GM04504 (cell line): ENCODE measurements at regions not wholly inside any gene's neighbourhood (a gene's known extent, or its start where the extent isn't known, plus 50 kb on each side); places are given as distances from the start of the nearest gene placed in this dataset.
"Not testable (repeated sequence)": the region's sequence is repeated elsewhere in the genome, so short reads cannot be mapped to it uniquely, and the experiment has no call there.

Experiments
- DNase-seq: peaks from one replicate; pipeline ENCODE4 v3.0.0-alpha.2; 2012; ENCODE audit warnings: low read depth

DNA sequence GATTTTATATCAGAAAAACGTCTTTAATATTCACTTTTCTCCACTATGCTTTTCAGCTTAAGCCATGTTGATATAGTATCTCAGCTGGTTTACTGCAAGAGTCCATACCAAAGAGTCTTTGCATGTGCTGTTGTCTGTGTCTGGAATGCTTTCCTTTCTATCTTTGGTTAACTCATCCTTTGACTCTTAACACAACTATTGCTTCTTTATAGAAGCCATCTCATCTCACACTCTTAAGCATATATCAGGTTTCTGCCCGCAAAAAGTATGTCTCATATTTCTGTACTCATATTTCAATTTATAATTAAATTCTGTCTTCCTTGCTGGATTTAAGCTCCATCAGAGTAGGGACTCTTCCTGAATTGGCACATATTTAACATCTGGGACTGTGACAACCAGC lies 220.9 kb upstream of the KCNK2 start:
- no peak for DNase-seq

DNA sequence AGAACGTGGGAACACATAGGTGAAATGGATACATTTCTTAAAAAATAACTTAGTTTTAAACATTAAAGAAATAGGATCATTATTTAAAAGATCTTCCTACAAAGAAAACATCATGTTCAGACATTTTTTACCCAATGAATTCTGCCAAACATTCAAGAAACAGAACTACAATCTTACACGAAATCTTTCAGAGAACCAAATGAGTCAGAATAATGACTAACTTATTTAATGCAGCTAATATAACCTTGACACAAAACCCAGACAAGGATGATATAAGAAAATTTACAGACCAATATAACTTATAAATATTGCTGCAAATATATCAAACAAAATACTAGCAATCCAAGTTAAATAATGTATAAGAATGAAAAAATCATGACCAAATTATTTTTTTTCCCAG lies 220.1 kb upstream of the KCNK2 start:
- DNase-seq, result no peak

DNA sequence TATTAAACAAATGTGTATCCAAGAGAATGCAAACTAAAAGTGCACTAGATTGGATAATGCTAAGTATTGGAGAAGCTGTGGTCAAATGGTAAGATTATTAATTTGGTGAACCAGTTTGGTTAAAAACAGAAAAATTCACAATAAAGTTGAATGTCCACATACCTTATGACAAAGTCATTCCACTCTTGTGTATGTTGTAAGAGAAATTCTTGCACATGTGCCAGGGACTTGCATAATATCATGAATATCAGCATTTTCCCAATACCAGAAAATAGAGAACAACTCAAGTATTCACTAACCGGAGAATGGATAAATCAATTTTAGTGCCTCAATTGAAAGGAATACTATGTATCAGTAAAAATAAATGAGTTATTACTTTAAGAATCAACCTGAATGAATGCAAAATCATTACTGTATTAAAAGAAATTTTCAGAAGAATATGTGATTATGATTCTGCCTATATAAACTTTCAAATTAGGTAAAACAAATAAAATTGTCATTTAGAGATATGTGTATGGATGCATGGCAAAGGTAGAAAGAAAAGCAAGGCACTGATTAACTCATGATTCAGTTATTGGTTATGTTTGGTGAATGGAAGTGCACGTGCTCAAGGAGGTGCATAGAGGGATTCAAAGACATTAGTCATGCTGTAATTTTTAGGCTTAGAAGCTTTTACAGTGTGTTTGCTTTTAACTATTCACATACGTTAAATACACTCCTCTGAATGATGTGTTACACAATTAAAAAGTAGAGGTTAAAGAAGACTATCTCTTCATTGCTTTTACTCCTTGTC lies 217.4 kb upstream of the KCNK2 start:
- DNase-seq, result peak; percentile 75

DNA sequence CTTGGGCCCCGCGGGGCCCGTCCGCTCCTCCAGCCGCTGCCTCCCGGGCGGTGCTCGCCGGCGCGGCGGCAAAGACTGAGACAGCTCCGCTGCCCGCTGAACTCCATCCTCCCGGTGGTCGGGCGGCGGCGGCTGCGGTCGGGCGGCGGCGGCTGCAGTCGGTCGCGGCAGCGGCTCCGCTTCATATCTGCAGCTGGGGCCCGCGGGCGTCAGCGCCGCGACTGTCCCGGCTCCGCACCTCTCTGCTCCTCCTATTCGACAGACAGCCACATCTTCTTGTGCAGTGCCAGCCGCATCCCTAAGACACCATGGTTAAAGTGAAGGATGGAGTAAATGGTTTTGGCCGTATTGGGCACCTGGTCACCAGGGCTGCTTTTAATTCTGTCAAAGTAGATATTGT lies 212.1 kb upstream of the KCNK2 start:
- not testable (repeated sequence) for DNase-seq

DNA sequence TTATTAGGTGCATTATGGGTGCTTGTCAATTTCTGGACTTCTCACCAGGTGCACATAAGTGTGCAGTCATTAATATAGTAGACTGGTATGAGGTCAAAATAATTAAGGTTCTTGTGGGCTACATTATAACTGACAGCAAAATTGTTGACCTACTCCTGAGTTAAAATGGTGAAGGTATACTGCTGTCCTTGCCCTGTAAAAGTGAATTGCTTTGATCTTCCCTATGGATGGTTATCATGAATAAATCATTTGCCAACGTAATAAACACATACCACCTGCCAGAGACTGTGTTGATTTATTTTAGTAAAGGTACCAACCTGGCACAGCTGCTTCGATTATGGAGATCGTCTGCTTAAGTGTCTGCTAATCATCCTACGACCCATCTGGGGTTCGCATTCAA lies 201.6 kb upstream of the KCNK2 start:
- DNase-seq, result no peak

DNA sequence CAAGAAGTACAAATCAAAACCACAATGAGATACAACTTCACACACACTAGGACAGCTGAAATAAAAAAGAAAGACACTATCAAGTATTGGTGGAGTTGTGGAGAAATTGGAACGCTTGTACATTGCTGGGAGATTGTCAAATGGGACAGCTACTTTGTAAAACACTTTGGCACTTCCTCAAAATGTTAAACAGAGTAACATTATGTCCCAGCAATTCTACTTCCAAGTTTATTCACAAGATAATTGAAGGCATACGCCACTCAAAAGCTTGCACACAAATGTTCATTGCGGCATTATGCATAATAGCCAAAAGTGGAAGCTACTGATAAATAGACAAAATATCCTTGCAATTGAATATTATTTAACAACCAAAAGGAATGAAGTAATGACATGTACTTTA lies 199.9 kb upstream of the KCNK2 start:
- no peak for DNase-seq

DNA sequence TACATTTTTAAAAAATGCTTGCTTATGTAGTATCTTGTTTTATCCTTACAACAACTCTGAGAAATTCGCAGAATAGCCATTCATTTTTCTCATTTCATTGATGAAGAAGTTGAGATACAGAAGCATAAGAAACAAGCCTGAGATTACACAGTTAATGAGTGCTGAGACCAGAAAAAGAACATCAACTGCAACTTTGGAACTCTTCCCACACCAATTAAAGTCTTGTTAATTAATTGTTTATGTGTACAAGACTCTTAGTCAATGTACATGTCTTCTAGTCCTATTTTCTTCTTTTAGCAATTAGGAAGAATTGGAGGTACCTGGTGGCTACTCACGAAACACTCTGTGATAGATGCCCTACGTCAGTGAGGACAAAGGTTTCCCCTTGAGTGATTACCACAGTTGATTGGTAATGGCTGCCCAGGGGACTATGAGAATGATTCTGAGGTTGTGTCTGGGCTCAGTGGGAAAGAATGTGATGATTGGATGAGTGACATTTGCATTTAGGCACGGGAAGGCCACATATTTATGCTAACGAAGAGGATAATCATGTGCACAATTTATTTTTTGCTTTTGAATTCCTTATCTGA lies 187.4 kb upstream of the KCNK2 start:
- DNase-seq, result no peak

DNA sequence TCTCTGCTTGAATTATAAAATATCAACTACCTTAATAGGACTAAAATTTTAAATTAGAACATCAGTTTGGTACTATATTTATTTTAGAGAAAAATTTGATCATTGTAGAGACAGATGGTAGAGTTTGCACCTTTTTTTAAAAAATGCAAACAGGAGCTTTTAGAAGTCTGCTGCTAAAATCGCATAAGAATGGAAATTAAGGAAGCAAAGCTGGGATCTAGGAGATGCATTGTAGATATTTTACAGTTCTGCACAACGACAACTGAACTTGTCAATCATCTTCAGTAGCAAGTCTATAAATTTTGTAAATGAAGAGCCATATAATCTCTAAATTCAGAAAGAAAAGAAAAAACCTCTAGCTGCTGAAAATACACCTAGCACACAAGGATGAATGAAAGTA lies 185.6 kb upstream of the KCNK2 start:
- no peak for DNase-seq

DNA sequence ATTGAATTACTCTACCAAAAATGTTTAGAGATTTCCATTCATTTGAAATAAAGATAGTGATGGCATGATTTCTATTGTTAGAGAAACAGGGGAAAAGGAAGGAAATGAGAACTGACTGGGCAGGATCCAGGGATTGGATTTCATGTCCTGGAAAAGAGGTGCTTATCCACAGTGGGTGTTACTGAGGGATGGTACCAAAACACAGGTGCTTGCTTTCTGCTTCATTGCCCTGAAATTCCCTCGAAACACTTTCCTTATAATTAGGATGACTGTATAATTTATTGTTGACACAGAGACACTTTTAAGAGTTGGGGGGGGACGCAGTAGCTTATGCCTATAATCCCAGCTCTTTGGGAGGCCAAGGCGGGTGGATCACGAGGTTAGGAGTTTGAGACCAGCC lies 185.0 kb upstream of the KCNK2 start:
- no peak for DNase-seq

DNA sequence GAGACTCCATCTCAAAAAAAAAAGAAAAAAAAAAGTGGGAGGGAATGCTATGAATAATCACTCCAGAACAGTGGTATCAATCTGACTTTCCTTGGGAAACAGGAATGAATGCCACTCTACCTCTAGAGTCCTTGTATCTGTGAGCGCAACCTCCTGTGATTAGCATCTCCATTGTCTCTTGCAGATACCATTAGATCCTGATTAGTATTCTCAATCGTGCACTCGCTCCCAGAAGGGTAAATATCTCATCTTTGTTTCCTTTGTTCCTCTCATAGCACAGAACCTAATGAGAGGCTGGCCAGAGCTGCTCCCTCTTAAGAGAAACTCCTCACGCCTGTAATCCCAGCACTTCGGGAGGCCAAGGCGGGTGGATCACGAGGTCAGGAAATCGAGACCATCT lies 184.4 kb upstream of the KCNK2 start:
- DNase-seq, result no peak

DNA sequence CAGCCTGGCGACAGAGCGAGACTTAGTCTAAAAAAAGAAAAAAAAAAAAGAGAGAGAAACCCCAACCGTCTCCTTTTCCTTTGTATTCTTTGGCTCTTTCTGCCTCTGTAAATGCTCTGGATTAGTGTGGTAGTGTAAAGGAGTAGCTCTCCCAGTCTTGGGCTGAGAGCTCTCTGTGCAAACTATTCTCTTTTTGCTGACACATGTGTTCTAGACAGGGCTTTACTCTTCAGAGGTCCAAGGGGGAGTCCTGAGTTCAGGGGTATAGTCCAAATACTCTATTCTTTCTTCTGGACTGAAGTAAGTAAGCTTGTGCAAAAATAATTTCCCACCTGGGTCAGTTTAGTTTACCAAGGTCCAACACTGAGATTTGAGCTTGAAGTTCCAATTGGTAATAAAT lies 183.8 kb upstream of the KCNK2 start:
- no peak for DNase-seq

DNA sequence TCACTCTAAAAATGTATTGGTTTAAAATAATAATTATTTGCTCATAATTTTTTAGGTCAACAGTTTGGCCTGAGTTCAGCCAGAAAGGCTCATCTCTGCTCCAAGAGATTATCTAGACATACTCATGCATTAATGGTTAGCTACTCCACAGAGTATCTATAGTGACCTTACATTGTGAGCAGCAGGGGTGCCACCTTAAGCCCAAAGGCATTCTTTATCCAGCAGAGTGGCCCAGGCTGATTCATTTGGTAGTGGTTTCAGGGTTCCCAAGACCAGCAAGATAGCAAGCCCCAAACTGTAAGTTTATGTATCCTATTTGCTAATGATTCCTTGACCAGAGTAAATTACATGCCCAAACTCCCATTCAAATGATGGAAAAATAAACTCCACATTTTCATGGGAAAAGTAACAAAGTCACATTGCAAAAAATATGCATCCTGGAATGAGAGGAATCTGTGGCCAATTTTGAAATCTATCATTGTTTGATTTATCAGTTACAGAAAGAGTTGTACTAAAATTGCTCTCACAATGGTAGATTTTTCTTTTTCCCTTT lies 182.6 kb upstream of the KCNK2 start:
- DNase-seq, result peak; percentile 46

DNA sequence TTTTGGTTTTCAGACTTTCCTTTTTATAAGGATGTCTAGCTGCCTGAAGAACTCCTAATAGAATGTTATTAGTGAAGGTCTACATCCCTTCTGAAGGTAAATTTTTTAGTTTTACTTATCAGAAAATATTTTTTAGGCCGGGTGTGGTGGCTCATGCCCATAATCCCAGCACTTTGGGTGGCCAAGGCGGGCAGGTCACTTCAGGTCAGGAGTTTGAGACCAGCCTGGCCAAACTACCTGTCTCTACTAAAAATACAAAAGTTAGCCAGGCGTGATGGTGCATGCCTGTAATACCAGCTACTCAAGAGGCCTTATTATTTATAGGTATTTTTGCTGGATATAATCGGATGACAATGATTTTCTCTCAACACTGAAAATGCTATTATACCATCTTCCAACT lies 181.9 kb upstream of the KCNK2 start:
- no peak for DNase-seq

DNA sequence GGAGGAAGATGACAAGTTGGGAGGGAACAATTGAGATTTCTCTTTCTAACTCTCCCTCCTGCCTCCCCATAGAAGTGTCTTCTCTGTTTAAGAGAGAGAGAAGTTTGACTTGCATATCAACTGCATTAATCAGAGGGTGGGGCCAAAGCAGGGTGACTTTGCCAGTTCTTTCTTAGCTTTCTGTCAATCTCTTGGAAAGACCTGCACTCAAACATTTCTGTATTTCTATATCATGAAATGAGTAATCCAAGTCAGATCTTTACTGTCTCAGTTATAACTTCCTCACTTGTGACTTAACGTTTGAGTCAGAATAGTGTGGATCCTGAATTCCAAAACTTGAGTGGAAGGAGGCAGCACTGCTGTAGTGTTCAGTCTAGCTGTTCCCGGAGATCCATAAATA lies 180.8 kb upstream of the KCNK2 start:
- peak; percentile 34 for DNase-seq

DNA sequence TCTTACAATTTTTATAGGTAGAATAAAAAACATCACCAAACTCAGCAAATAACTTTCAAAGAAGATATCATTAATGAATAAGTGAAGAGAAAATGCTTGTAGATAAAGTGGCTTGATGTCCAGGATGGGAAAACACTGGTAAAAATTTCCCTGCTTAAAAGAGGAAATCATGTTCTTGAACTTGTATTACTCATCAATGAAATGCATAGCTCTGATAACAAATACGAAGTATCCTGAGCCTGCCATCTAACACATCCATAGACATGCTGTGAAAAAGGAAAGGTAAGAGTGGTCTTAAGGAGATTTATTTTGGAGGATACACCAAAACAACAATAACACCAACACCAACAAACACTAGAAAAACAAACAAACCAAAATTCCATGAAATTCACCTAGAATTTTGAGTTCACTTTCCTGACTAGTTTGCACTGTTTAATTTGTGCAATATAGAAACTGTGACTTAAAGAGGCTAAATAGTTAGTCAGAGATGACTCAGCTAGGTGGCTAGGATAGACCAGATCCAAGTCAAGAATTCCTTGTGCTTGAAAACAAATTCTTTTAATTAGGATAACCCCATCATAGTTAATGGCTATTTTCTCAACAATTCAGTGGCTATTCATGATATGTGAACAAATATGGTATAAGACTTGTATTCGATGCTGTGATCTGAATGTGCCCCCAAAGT lies 179.8 kb upstream of the KCNK2 start:
- peak; percentile 21 for DNase-seq

DNA sequence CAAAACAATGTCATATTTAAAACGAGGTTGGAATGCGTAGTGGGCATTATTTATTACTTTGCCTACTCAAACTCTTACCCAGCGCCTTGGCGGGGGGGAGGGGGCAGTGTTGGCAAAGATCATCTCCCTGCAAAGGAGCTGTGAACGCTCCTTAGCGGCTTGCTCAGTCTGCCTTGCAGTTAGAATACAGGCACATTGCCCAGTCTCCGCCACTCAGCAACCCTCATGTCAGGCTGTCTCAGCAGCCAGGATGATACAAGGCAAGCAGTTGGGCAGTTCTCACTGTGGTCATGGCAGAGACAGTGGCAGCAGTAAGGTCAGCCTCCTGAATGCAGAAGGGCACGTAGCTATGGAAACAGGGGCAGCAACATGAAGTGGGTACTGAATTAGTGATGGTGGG lies 170.4 kb upstream of the KCNK2 start:
- no peak for DNase-seq

DNA sequence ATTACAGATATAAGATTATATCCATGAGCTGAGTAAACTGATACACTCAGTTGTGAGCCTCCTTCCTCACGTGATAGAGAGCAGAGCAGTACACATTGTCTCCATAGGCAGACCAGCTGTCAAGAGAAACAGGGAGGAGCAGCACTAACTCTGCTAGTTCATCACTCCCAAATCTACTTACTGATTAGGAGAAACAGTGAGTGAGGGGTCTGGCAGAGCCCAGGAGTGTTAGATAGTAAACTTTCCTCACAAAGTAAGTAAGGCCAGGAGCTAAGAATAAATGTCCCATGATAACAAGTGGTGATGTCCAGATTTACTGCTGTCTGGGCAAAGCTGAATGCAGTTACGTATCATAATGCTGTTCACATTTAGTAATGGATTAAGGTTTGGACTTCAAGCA lies 168.6 kb upstream of the KCNK2 start:
- no peak for DNase-seq

DNA sequence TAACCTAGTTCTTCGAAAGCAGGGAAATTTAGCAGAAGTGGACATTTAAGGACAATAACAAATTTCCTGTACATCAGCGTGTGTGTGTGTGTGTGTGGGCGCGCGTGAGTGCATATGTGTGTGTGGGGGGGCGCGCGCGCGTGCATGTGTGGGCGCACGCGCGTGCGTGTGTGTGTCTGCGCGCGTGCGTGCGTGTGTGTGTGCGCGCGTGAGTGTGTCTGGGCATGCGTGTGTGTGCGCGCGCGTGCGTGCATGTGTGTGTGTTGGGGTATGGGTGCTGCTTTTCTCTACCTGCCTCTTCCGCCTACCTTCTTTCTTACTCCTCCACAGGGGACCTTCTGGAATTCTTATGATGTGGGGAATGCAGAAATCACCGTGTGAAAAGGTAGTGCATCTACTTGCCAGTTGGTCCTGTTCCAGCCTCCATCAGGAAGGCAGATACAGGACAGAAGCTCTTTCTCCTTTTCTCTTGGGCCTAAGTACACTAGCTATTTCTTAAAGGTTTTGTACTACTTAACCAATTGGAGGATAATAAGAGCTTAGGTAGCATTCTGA lies 165.4 kb upstream of the KCNK2 start:
- DNase-seq, result no peak

DNA sequence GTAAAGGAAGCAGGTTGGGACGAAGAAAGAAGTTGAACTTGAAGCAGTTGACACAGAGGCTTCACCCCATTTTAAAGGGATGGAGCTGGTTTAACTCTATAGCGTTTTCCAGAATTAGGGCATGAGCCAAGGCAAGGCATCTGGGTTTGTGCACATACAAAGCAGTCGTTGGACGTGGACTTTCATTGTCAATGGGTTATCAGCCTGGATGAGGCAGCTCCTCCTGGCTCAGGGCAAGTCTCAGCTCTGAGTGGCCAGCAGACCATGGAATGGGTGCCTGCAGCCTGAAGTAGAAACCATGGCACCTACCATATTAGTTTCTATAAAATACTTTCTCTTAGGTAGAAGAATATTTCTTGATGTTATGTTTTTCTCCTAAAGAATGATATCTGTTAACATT lies 163.8 kb upstream of the KCNK2 start:
- no peak for DNase-seq

DNA sequence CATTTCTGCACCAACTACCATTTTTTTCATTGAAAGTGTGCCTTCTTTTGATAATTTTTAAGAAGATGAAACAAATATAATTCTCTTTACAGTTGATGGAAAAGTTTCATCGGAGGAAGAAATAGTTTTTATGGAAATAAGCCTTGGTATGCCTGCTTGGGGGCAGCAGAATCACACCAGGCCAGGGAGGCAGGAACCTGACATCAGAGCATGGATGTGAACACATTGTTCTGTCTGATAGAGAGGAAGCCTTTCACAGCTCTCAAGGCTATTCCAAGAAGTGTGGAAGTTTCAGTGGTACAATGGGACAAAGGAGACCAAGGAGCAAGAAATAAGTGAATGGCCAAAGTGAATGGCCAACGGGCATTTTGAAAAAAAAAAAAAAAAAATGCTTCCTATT lies 162.2 kb upstream of the KCNK2 start:
- no peak for DNase-seq

DNA sequence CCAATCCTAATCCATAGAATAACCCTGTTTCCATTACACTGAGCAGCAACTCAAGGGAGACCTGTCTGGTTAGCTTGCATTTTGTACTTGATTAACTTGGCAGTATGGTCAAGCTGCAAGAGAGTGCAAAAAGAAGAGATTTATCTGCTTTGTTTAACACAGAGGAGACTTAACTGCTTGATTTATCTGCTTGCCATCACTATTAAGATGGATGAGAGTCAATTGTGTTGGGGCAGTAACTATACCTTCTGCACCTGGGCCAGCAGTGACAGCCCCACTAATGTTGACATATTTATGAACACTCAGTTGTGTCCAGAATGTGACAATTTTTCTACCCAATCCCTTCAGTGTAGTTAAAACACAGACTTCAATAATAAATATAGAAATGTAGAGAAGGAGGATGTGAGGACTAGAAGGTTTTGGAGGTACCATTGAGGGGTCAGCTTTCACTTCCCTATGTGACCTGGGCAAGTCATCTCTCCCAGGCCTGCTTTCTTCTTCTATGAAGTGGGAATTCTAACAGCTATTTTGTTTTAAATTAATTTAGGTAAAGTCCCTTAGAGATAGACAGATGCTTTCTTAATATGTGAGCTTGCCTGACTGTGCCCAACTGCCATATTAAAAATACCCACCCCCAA lies 159.1 kb upstream of the KCNK2 start:
- DNase-seq, result no peak

DNA sequence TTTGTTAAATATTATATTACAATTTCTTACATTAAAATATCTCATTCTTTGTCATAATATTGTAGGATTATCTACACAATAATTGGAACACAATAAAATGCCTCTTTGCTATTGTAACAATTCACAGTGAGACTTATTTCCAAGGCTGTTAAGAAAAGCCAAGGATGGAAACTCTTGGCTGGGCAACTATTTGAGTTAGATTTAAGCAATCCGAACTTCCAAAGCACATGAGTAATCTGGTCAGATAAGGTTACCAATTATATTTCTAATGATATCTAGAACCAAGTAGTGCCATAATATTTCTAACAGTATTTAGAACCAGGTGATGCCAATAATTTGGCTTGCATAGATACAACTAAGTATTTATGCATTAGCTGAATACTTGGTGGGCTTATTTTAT lies 154.7 kb upstream of the KCNK2 start:
- no peak for DNase-seq
